Astrocyte (in vitro differentiated cells and primary cell): ENCODE measurements at regions not wholly inside any gene's neighbourhood (a gene's known extent, or its start where the extent isn't known, plus 50 kb on each side); places are given as distances from the start of the nearest gene placed in this dataset.

Experiments
- DNase-seq: peaks from one replicate; pipeline ENCODE4 v3.0.0-alpha.2; 2010; ENCODE audit warnings: low read depth
- FAIRE-seq: peaks from 2 replicates; lab custom pipeline; 2011; peaks lifted over from hg19 to GRCh38; lab: Jason Lieb, UNC
- H2AFZ ChIP-seq: 2 replicates; pipeline ENCODE4 v1.6.0; 2012; ENCODE audit warnings: low read depth, low read length, inconsistent platforms
- H3K27ac ChIP-seq: 2 replicates; pipeline ENCODE4 v1.5.1; 2011; ENCODE audit warnings: low read depth, low read length, inconsistent platforms
- H3K27me3 ChIP-seq: 2 replicates; pipeline ENCODE4 v1.6.0; 2011; ENCODE audit warnings: low read length, inconsistent platforms; ENCODE audit not compliant: insufficient read depth
- H3K36me3 ChIP-seq: 2 replicates; pipeline ENCODE4 v1.5.1; 2011; ENCODE audit warnings: low read length, inconsistent platforms; ENCODE audit not compliant: insufficient read depth
- H3K4me1 ChIP-seq: 2 replicates; pipeline ENCODE4 v1.5.1; 2011; ENCODE audit warnings: low read length, inconsistent platforms; ENCODE audit not compliant: insufficient read depth
- H3K4me2 ChIP-seq: 2 replicates; pipeline ENCODE4 v1.6.0; 2012; ENCODE audit warnings: low read length, inconsistent platforms
- H3K4me3 ChIP-seq: 2 replicates; pipeline ENCODE4 v1.5.1; 2011; ENCODE audit warnings: low read depth, mild to moderate bottlenecking, low read length, inconsistent platforms; ENCODE audit not compliant: insufficient read depth
- H3K79me2 ChIP-seq: 2 replicates; pipeline ENCODE4 v1.6.0; 2012; ENCODE audit warnings: mild to moderate bottlenecking, low read length, inconsistent platforms; ENCODE audit not compliant: insufficient read depth
- H3K9ac ChIP-seq: 2 replicates; pipeline ENCODE4 v1.6.0; 2012; ENCODE audit warnings: mild to moderate bottlenecking, low read length, inconsistent platforms
- H3K9me3 ChIP-seq: 2 replicates; pipeline ENCODE4 v1.5.1; 2012; ENCODE audit warnings: low read depth, mild to moderate bottlenecking, low read length, inconsistent platforms; ENCODE audit not compliant: insufficient read depth
- H4K20me1 ChIP-seq: 2 replicates; pipeline ENCODE4 v1.6.0; 2012; ENCODE audit warnings: low read length, inconsistent platforms; ENCODE audit not compliant: insufficient read depth
- H3K27ac Mint-ChIP-seq: one replicate; pipeline ENCODE4 v1.8.0; 2021; ENCODE audit warnings: mild to moderate bottlenecking, mixed read lengths; ENCODE audit not compliant: unreplicated experiment
- H3K27me3 Mint-ChIP-seq: one replicate; pipeline ENCODE4 v1.8.0; 2021; ENCODE audit warnings: low read depth, mixed read lengths; ENCODE audit not compliant: unreplicated experiment
- H3K36me3 Mint-ChIP-seq: one replicate; pipeline ENCODE4 v1.8.0; 2021; ENCODE audit warnings: low read depth, mixed read lengths; ENCODE audit not compliant: unreplicated experiment
- H3K4me1 Mint-ChIP-seq: one replicate; pipeline ENCODE4 v1.8.0; 2021; ENCODE audit warnings: low read depth, mixed read lengths; ENCODE audit not compliant: unreplicated experiment
- H3K4me3 Mint-ChIP-seq: one replicate; pipeline ENCODE4 v1.8.0; 2021; ENCODE audit warnings: mild to moderate bottlenecking, moderate library complexity, mixed read lengths; ENCODE audit not compliant: unreplicated experiment
- H3K9me3 Mint-ChIP-seq: one replicate; pipeline ENCODE4 v1.8.0; 2021; ENCODE audit warnings: mild to moderate bottlenecking, mixed read lengths; ENCODE audit not compliant: unreplicated experiment
- EZH2 ChIP-seq: IDR thresholded peaks from 2 replicates; pipeline ENCODE4 v1.6.1; 2012; ENCODE audit warnings: mild to moderate bottlenecking, low read length, inconsistent platforms; ENCODE audit not compliant: insufficient read depth
- TF ChIP-seq, protein P1 (sequence below): IDR thresholded peaks from 2 replicates; pipeline ENCODE4 v1.5.1; 2011; ENCODE audit warnings: low read depth, mild to moderate bottlenecking, inconsistent platforms, low read length, moderate library complexity; ENCODE audit not compliant: insufficient read depth

DNA sequence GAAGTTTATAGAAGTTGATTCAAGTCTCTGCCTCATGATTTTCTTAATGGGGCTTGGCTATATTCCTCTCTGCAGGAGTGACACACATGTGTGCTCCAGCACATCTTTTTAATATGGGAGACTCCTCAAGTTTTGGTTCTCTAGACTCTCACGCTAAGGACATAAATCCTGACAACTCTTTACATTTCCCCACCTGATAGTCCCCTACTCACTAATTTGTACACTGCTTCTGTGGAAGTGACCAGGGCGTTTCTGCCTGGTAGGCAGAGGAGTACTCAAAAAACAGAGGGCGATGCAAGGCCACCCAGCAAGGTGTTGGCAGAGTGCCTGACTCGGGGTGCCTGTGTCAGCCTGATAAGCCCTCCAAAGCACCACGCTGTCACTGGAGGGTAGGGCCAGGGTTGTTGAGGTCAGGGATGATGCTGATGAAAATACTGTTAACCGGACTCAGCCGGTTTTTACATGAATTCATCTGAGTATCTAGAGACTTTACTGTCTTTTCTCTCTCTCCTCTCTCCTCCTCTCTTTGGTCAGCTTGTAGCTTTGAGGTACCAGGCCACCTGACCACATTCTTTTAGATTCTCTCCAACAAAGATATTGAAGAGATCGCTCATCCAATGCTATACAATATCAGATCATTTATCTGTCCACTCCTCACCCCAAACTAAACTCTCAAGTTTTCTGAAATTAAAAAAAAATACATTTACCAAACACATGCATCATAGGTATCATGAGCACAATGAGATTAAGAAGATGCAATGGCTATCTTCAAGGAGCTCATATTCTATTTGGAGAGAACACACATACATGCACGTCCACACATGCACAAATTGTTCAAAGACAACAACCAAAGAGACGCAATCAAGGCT lies 205.2 kb downstream of the PIK3R1 start:
- no peak for TF ChIP-seq EZH2
- TF ChIP-seq, protein P1, sequence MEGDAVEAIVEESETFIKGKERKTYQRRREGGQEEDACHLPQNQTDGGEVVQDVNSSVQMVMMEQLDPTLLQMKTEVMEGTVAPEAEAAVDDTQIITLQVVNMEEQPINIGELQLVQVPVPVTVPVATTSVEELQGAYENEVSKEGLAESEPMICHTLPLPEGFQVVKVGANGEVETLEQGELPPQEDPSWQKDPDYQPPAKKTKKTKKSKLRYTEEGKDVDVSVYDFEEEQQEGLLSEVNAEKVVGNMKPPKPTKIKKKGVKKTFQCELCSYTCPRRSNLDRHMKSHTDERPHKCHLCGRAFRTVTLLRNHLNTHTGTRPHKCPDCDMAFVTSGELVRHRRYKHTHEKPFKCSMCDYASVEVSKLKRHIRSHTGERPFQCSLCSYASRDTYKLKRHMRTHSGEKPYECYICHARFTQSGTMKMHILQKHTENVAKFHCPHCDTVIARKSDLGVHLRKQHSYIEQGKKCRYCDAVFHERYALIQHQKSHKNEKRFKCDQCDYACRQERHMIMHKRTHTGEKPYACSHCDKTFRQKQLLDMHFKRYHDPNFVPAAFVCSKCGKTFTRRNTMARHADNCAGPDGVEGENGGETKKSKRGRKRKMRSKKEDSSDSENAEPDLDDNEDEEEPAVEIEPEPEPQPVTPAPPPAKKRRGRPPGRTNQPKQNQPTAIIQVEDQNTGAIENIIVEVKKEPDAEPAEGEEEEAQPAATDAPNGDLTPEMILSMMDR = no peak
- Mint-ChIP-seq H3K27me3 (no peaks in the 10 kb centered on the region), H3K27ac (peak overlapping the region; percentile 7), H3K36me3 (peaks cover 1% of the 10 kb centered on the region), H3K4me3 (peak overlapping the region; percentile 6), H3K4me1 (peaks cover 51% of the 10 kb centered on the region), H3K9me3 (no peaks in the 10 kb centered on the region)
- Histone ChIP-seq H3K9ac (no peak overlapping the region), H3K27me3 (no peaks in the 10 kb centered on the region), H3K27ac (no peak overlapping the region), H4K20me1 (no peaks in the 10 kb centered on the region), H3K36me3 (no peaks in the 10 kb centered on the region), H3K4me1 (peaks cover 6% of the 10 kb centered on the region), H2AFZ (no peak overlapping the region), H3K9me3 (no peaks in the 10 kb centered on the region), H3K79me2 (no peaks in the 10 kb centered on the region), H3K4me2 (no peak overlapping the region), H3K4me3 (no peak overlapping the region)
- DNase-seq (no peak), FAIRE-seq (no peak)

DNA sequence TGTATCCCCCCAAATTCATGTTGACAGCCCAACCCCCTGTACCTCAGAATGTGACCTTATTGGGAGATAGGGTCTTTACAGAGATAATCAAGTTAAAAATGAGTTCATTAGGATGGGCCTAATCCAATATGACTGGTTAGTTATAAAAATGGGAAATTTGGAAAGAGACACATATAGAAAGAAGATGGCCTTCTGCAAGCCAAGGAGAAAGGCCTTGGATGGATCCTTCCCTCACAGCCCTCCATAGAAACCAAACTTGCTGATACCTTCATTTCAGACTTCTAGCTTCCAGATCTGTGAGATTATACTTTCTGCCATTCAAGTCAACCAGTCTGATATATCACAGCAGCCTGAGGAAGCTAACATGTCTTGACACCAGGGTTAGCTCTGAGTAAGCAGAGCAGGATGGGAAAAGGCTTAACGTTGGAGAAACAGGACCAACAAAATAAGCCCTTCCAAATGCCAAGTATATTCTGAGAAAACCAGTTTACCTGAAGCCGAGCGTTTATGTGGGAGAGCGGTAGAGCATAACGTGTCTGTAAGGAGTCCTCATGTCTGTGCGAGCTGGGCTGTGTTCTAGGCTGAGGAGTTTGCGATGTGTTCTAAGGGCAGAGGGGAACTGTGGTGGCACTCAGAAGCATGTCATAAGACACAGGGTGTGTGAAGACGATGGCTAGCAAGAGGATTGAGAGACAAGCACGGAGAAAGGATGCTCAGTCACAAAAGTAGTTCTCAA lies 206.1 kb downstream of the PIK3R1 start:
- H3K27ac Mint-ChIP-seq = no peak overlapping the region
- Histone ChIP-seq H3K4me3 (no peak overlapping the region), H3K27ac (no peak overlapping the region), H3K9ac (no peak overlapping the region), H3K27me3 (no peaks in the 10 kb centered on the region), H3K4me2 (no peak overlapping the region), H3K79me2 (no peaks in the 10 kb centered on the region), H4K20me1 (no peaks in the 10 kb centered on the region), H3K9me3 (no peaks in the 10 kb centered on the region), H3K36me3 (no peaks in the 10 kb centered on the region), H2AFZ (no peak overlapping the region), H3K4me1 (peaks cover 6% of the 10 kb centered on the region)
- DNase-seq (no peak), FAIRE-seq (no peak)
- H3K9me3 Mint-ChIP-seq = no peaks in the 10 kb centered on the region
- peaks cover 54% of the 10 kb centered on the region for H3K4me1 Mint-ChIP-seq
- no peak overlapping the region for H3K4me3 Mint-ChIP-seq
- TF ChIP-seq EZH2 = no peak
- TF ChIP-seq, protein P1 = no peak
- no peaks in the 10 kb centered on the region for H3K27me3 Mint-ChIP-seq
- H3K36me3 Mint-ChIP-seq = peaks cover 2% of the 10 kb centered on the region
